IMR-90 (cell line): ENCODE measurements at regions not wholly inside any gene's neighbourhood (a gene's known extent, or its start where the extent isn't known, plus 50 kb on each side); places are given as distances from the start of the nearest gene placed in this dataset.

Source experiments
- ATAC-seq: fragments of 200-7000 bp; cut with Tn5 transposase; 2 replicates; pipeline ENCODE4 v1.9.1; 2020; ENCODE audit warnings: low read depth, mild to moderate bottlenecking, moderate library complexity
- BruUV-seq: library from RNA; stranded (reverse); fragments of 400-500 nt; replicated peaks from 2 replicates; lab custom pipeline; 2021; lab: Mats Ljungman, UMichigan
- CTCF ChIA-PET: fragments of 300-600 bp; formaldehyde crosslinking; extraction: SDS; loops from one replicate; lab custom pipeline; 2021; ENCODE audit warnings: antibody characterized with exemption; lab: Yijun Ruan, JAX
- POLR2A ChIA-PET: fragments of 300-600 bp; sonication (Branson Sonifier 250); formaldehyde crosslinking; loops from one replicate; lab custom pipeline; 2022; ENCODE audit warnings: antibody characterized with exemption; ENCODE audit not compliant: unreplicated experiment; lab: Charles Lee
- DNase-seq: peaks from one replicate; pipeline ENCODE4 v3.0.0; 2013
- H2AFZ ChIP-seq: replicated peaks from 2 replicates; pipeline ENCODE3; 2013; ENCODE audit warnings: low read length, mild to moderate bottlenecking; ENCODE audit not compliant: poor library complexity
- H2AK5ac ChIP-seq: 2 replicates; pipeline ENCODE4 v1.6.1; 2013; ENCODE audit warnings: low read depth, low read length, inconsistent platforms
- H2AK9ac ChIP-seq: replicated peaks from 2 replicates; pipeline ENCODE3; 2013; ENCODE audit warnings: mild to moderate bottlenecking, low read depth, low read length, moderate library complexity; ENCODE audit not compliant: poor library complexity
- H2BK120ac ChIP-seq: 2 replicates; pipeline ENCODE4 v1.6.1; 2013; ENCODE audit warnings: low read depth, low read length, inconsistent platforms
- H2BK15ac ChIP-seq: 3 replicates; pipeline ENCODE4 v1.6.1; 2013; ENCODE audit warnings: low read depth, low read length, inconsistent platforms
- H2BK20ac ChIP-seq: 2 replicates; pipeline ENCODE4 v1.6.1; 2013; ENCODE audit warnings: low read depth, mild to moderate bottlenecking, inconsistent platforms, low read length, moderate library complexity
- H2BK5ac ChIP-seq: 2 replicates; pipeline ENCODE4 v1.6.1; 2013; ENCODE audit warnings: mild to moderate bottlenecking, low read depth, low read length, inconsistent platforms; ENCODE audit not compliant: poor library complexity, severe bottlenecking
- H3K14ac ChIP-seq: replicated peaks from 2 replicates; pipeline ENCODE4 v1.6.1; 2013; ENCODE audit warnings: low read depth, low read length, inconsistent platforms
- H3K18ac ChIP-seq: 2 replicates; pipeline ENCODE4 v1.6.1; 2013; ENCODE audit warnings: low read depth, low read length, control low read depth
- H3K23ac ChIP-seq: 2 replicates; pipeline ENCODE4 v1.6.1; 2013; ENCODE audit warnings: low read depth, low read length, inconsistent platforms
- H3K27ac ChIP-seq: 2 replicates; pipeline ENCODE4 v1.5.1; 2013; ENCODE audit warnings: mild to moderate bottlenecking, control low read depth, low read length; ENCODE audit not compliant: insufficient read depth
- H3K27me3 ChIP-seq: 2 replicates; pipeline ENCODE4 v1.6.1; 2013; ENCODE audit warnings: low read length; ENCODE audit not compliant: control insufficient read depth, insufficient read depth
- H3K36me3 ChIP-seq: 2 replicates; pipeline ENCODE4 v1.6.1; 2013; ENCODE audit warnings: low read length, mixed read lengths; ENCODE audit not compliant: control insufficient read depth, insufficient read depth
- H3K4ac ChIP-seq: 2 replicates; pipeline ENCODE4 v1.6.1; 2013; ENCODE audit warnings: low read depth, low read length, inconsistent platforms
- H3K4me1 ChIP-seq: 2 replicates; pipeline ENCODE4 v1.6.1; 2013; ENCODE audit warnings: low read length, mixed read lengths; ENCODE audit not compliant: control insufficient read depth, insufficient read depth
- H3K4me2 ChIP-seq: 2 replicates; pipeline ENCODE4 v1.6.1; 2013; ENCODE audit warnings: low read depth, mild to moderate bottlenecking, control low read depth, low read length, moderate library complexity
- H3K4me3 ChIP-seq: 2 replicates; pipeline ENCODE4 v1.5.1; 2013; ENCODE audit warnings: low read depth, mild to moderate bottlenecking, control low read depth, low read length, moderate library complexity; ENCODE audit not compliant: insufficient read depth
- H3K56ac ChIP-seq: 2 replicates; pipeline ENCODE4 v1.6.1; 2013; ENCODE audit warnings: low read length, inconsistent platforms; ENCODE audit not compliant: insufficient read depth; ENCODE audit errors: extremely low read depth
- H3K79me1 ChIP-seq, 2 experiments: 2 replicates each; pipeline ENCODE4 v1.6.1; 2013; ENCODE audit warnings: low read length in 2 of 2, inconsistent platforms in 1 of 2, low read depth in 1 of 2
- H3K9ac ChIP-seq: 2 replicates; pipeline ENCODE4 v1.6.1; 2013; ENCODE audit warnings: low read depth, low read length, control low read depth
- H3K9me1 ChIP-seq: 2 replicates; pipeline ENCODE4 v1.6.1; 2013; ENCODE audit warnings: low read length, inconsistent platforms; ENCODE audit not compliant: insufficient read depth
- H3K9me3 ChIP-seq: 2 replicates; pipeline ENCODE4 v1.6.1; 2013; ENCODE audit warnings: low read length; ENCODE audit not compliant: control insufficient read depth, insufficient read depth
- H4K20me1 ChIP-seq: 2 replicates; pipeline ENCODE4 v1.6.1; 2013; ENCODE audit warnings: low read length, inconsistent platforms; ENCODE audit not compliant: insufficient read depth
- H4K5ac ChIP-seq: 2 replicates; pipeline ENCODE4 v1.6.1; 2013; ENCODE audit warnings: mild to moderate bottlenecking, low read depth, low read length, control low read depth
- H4K8ac ChIP-seq, 2 experiments: 2 replicates each; pipeline ENCODE4 v1.6.1; 2013; ENCODE audit warnings: low read depth in 2 of 2, low read length in 2 of 2, control low read depth in 1 of 2, inconsistent platforms in 1 of 2
- H4K91ac ChIP-seq: 2 replicates; pipeline ENCODE4 v1.6.1; 2013; ENCODE audit warnings: low read depth, low read length, inconsistent platforms; ENCODE audit not compliant: insufficient read depth
- BHLHE40 ChIP-seq: fragments of 150-350 bp; IDR thresholded peaks from 2 replicates; pipeline ENCODE4 v1.6.1; 2016; ENCODE audit warnings: mild to moderate bottlenecking, low read depth, low read length
- CEBPB ChIP-seq: IDR thresholded peaks from 2 replicates; pipeline ENCODE4 v1.6.1; 2012; ENCODE audit warnings: low read depth, low read length, improper control_type of control experiment
- CHD1 ChIP-seq: IDR thresholded peaks from 2 replicates; pipeline ENCODE4 v1.6.1; 2012; ENCODE audit warnings: low read depth, low read length, improper control_type of control experiment
- CTCF ChIP-seq: conservative IDR thresholded peaks from 2 replicates; pipeline ENCODE4 v1.5.1; 2012; ENCODE audit warnings: mild to moderate bottlenecking, low read depth, low read length, improper control_type of control experiment
- ELK1 ChIP-seq: fragments of 150-350 bp; IDR thresholded peaks from 2 replicates; pipeline ENCODE4 v1.6.1; 2016; ENCODE audit warnings: low read depth, mild to moderate bottlenecking, low read length, moderate library complexity, borderline replicate concordance
- FOS ChIP-seq: fragments of 150-350 bp; IDR thresholded peaks from 2 replicates; pipeline ENCODE4 v1.6.1; 2016; ENCODE audit warnings: low read depth, low read length
- MAFK ChIP-seq: IDR thresholded peaks from 2 replicates; pipeline ENCODE4 v1.6.1; 2012; ENCODE audit warnings: low read depth, low read length, improper control_type of control experiment
- MAZ ChIP-seq: IDR thresholded peaks from 2 replicates; pipeline ENCODE4 v1.6.1; 2012; ENCODE audit warnings: low read depth, mild to moderate bottlenecking, low read length, improper control_type of control experiment, moderate library complexity, borderline replicate concordance
- MXI1 ChIP-seq: IDR thresholded peaks from 2 replicates; pipeline ENCODE4 v1.6.1; 2012; ENCODE audit warnings: low read depth, mild to moderate bottlenecking, low read length, moderate library complexity, borderline replicate concordance
- NFE2L2 ChIP-seq: fragments of 150-350 bp; IDR thresholded peaks from 2 replicates; pipeline ENCODE4 v1.6.1; 2016; ENCODE audit warnings: low read depth, mild to moderate bottlenecking, low read length
- POLR2A ChIP-seq: IDR thresholded peaks from 2 replicates; pipeline ENCODE4 v1.6.1; 2012; ENCODE audit warnings: mild to moderate bottlenecking, low read depth, low read length
- RAD21 ChIP-seq: IDR thresholded peaks from 2 replicates; pipeline ENCODE4 v1.6.1; 2012; ENCODE audit warnings: low read length, improper control_type of control experiment
- RCOR1 ChIP-seq: IDR thresholded peaks from 2 replicates; pipeline ENCODE4 v1.6.1; 2012; ENCODE audit warnings: mild to moderate bottlenecking, low read length, improper control_type of control experiment; ENCODE audit not compliant: insufficient replicate concordance
- RFX5 ChIP-seq: IDR thresholded peaks from 2 replicates; pipeline ENCODE4 v1.8.0; 2012; ENCODE audit warnings: low read depth, mild to moderate bottlenecking, low read length, moderate library complexity
- SMC3 ChIP-seq: fragments of 150-350 bp; IDR thresholded peaks from 2 replicates; pipeline ENCODE4 v1.6.1; 2016; ENCODE audit warnings: low read depth, mild to moderate bottlenecking, antibody characterized with exemption, low read length, moderate library complexity
- USF2 ChIP-seq: fragments of 150-350 bp; IDR thresholded peaks from 2 replicates; pipeline ENCODE4 v1.6.1; 2017; ENCODE audit warnings: mild to moderate bottlenecking, antibody characterized with exemption, low read length, low read depth
- WGBS, 2 experiments: methylation state at CpG; one replicate each; pipeline versions ENCODE4 v1.1.5 to v1.1.7; 2013; ENCODE audit warnings: missing lambda C conversion rate in 2 of 2; ENCODE audit not compliant: insufficient read length in 1 of 2; ENCODE audit errors: extremely low coverage in 2 of 2; 5-methylcytosine and 5-hydroxymethylcytosine counted together
- dilution Hi-C: fragments of 300-500 bp; cut with HindIII; formaldehyde crosslinking; loops from one replicate; pipeline ENCODE4 v1.14.3; 2018; ENCODE audit warnings: low sequenced_read_pairs; ENCODE audit not compliant: unreplicated experiment
- in situ Hi-C: fragments of 300-500 bp; cut with MboI; formaldehyde crosslinking; loops from 3 replicates; pipeline ENCODE4 v1.14.3; 2019; ENCODE audit warnings: low sequenced_read_pairs, inconsistent platforms, mixed read lengths
- intact Hi-C: fragments of 100-400 bp; cut with micrococcal nuclease; formaldehyde crosslinking; loops from 2 replicates; pipeline ENCODE4 v1.10.0; 2022

GRCh38 chr2:145751155-145751554 lies 1231.2 kb upstream of the ZEB2 start:
- H2BK120ac ChIP-seq = peak overlapping the region; percentile 89
- no peak overlapping the region for H3K4me3 ChIP-seq
- DNase-seq = no peak
- WGBS, 2 experiments = no CpG with 5 or more reads among the region's 1 CpG
- H2BK5ac ChIP-seq = peak overlapping the region; percentile 79
- H2AK5ac ChIP-seq = peak overlapping the region; percentile 41; the same call in 1 of the 2 replicates
- no peak for TF ChIP-seq CHD1
- TF ChIP-seq MAFK = no peak
- TF ChIP-seq FOS = no peak
- no peak for TF ChIP-seq MXI1
- TF ChIP-seq BHLHE40 = no peak
- TF ChIP-seq RAD21 = no peak
- no peak for TF ChIP-seq ELK1
- TF ChIP-seq POLR2A = no peak
- no peak for TF ChIP-seq RFX5
- no peak for TF ChIP-seq CTCF
- no peak for TF ChIP-seq SMC3
- TF ChIP-seq NFE2L2 = no peak
- TF ChIP-seq MAZ = no peak
- no peak for TF ChIP-seq RCOR1
- no peak for TF ChIP-seq USF2
- no peak for TF ChIP-seq CEBPB
- H3K4ac ChIP-seq = peak overlapping the region; percentile 78
- peak overlapping the region; percentile 96 for H2BK20ac ChIP-seq
- H3K56ac ChIP-seq = no peak overlapping the region
- H3K27me3 ChIP-seq = no peaks in the 10 kb centered on the region
- H3K4me2 ChIP-seq = no peak overlapping the region
- no peaks in the 10 kb centered on the region for H3K36me3 ChIP-seq
- H3K79me1 ChIP-seq = no peaks in the 10 kb centered on the region
- peak overlapping the region; percentile 61; the same call in 1 of the 2 replicates for H4K5ac ChIP-seq
- ChIA-PET POLR2A (interaction anchor here (0.6 kb wide), 1 partner anchor 710 kb away, joined by 4 read pairs; no protein-coding TSS in a partner anchor), CTCF (interaction anchor here (0.8 to 1.1 kb wide), 2 partner anchors 451 to 593 kb away, joined by 3 read pairs; no protein-coding TSS in a partner anchor)
- intact Hi-C loops = loop anchor here (5.0 to 10.0 kb wide), 4 partner anchors 154 to 1656 kb away; no protein-coding TSS in a partner anchor
- H3K4me1 ChIP-seq = peaks cover 12% of the 10 kb centered on the region
- dilution Hi-C loops = no loop called here
- peak overlapping the region; percentile 41; the same call in 1 of the 2 replicates for H3K23ac ChIP-seq
- peak overlapping the region; percentile 77 for H2AK9ac ChIP-seq
- no peaks in the 10 kb centered on the region for H4K20me1 ChIP-seq
- ATAC-seq = no peak
- H3K27ac ChIP-seq = no peak overlapping the region
- peak overlapping the region in 1 of 2 experiments; percentile 70; a peak in 2 of 4 replicates for H4K8ac ChIP-seq
- H3K14ac ChIP-seq = peak overlapping the region; percentile 87; the same call in 1 of the 2 replicates
- BruUV-seq = no TSS peak
- H3K9me3 ChIP-seq = no peaks in the 10 kb centered on the region
- H3K9ac ChIP-seq = no peak overlapping the region
- H3K9me1 ChIP-seq = peaks cover 6% of the 10 kb centered on the region; the same call in 1 of the 2 replicates
- peak overlapping the region; percentile 34 for H4K91ac ChIP-seq
- no peak overlapping the region for H2AFZ ChIP-seq
- H3K18ac ChIP-seq = peak overlapping the region; percentile 83
- in situ Hi-C loops = loop anchor here (5.0 kb wide), 1 partner anchor 1229 kb away; the partner anchor contains the start of gene ZEB2
- H2BK15ac ChIP-seq = peak overlapping the region; percentile 78; the same call in 2 of the 3 replicates
